ENCODE measurements at regions not wholly inside any gene's neighbourhood (a gene's known extent, or its start where the extent isn't known, plus 50 kb on each side); places are given as distances from the start of the nearest gene placed in this dataset.

GRCh38 chr7:16989811-16990413, 108.1 kb upstream of the AGR3 start (continued):
- TF ChIP-seq, protein P1, sequence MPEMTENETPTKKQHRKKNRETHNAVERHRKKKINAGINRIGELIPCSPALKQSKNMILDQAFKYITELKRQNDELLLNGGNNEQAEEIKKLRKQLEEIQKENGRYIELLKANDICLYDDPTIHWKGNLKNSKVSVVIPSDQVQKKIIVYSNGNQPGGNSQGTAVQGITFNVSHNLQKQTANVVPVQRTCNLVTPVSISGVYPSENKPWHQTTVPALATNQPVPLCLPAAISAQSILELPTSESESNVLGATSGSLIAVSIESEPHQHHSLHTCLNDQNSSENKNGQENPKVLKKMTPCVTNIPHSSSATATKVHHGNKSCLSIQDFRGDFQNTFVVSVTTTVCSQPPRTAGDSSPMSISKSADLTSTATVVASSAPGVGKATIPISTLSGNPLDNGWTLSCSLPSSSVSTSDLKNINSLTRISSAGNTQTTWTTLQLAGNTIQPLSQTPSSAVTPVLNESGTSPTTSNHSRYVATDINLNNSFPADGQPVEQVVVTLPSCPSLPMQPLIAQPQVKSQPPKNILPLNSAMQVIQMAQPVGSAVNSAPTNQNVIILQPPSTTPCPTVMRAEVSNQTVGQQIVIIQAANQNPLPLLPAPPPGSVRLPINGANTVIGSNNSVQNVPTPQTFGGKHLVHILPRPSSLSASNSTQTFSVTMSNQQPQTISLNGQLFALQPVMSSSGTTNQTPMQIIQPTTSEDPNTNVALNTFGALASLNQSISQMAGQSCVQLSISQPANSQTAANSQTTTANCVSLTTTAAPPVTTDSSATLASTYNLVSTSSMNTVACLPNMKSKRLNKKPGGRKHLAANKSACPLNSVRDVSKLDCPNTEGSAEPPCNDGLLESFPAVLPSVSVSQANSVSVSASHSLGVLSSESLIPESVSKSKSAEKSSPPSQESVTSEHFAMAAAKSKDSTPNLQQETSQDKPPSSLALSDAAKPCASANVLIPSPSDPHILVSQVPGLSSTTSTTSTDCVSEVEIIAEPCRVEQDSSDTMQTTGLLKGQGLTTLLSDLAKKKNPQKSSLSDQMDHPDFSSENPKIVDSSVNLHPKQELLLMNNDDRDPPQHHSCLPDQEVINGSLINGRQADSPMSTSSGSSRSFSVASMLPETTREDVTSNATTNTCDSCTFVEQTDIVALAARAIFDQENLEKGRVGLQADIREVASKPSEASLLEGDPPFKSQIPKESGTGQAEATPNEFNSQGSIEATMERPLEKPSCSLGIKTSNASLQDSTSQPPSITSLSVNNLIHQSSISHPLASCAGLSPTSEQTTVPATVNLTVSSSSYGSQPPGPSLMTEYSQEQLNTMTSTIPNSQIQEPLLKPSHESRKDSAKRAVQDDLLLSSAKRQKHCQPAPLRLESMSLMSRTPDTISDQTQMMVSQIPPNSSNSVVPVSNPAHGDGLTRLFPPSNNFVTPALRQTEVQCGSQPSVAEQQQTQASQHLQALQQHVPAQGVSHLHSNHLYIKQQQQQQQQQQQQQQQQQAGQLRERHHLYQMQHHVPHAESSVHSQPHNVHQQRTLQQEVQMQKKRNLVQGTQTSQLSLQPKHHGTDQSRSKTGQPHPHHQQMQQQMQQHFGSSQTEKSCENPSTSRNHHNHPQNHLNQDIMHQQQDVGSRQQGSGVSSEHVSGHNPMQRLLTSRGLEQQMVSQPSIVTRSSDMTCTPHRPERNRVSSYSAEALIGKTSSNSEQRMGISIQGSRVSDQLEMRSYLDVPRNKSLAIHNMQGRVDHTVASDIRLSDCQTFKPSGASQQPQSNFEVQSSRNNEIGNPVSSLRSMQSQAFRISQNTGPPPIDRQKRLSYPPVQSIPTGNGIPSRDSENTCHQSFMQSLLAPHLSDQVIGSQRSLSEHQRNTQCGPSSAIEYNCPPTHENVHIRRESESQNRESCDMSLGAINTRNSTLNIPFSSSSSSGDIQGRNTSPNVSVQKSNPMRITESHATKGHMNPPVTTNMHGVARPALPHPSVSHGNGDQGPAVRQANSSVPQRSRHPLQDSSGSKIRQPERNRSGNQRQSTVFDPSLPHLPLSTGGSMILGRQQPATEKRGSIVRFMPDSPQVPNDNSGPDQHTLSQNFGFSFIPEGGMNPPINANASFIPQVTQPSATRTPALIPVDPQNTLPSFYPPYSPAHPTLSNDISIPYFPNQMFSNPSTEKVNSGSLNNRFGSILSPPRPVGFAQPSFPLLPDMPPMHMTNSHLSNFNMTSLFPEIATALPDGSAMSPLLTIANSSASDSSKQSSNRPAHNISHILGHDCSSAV (CRISPR knock-in tag; IDR thresholded peaks at IDR 0.05; ENCODE audit: borderline replicate concordance) = no peak
- TF ChIP-seq ZNF891 (CRISPR knock-in tag; IDR thresholded peaks at IDR 0.05) (no peak), MXD1 (CRISPR knock-in tag; IDR thresholded peaks at IDR 0.05) (no peak), SATB2 (CRISPR knock-in tag; IDR thresholded peaks at IDR 0.05) (0 out of 2 replicates have a peak, but pooled peaks have one; percentile 58), FOXM1 (CRISPR knock-in tag; IDR thresholded peaks at IDR 0.05) (no peak; the same call in 1 of the 2 replicates), ZNF207 (IDR thresholded peaks at IDR 0.05; ENCODE audit: borderline replicate concordance) (no peak), ZFP90 (CRISPR knock-in tag; IDR thresholded peaks at IDR 0.05; ENCODE audit: borderline replicate concordance) (peak; percentile 62; the same call in 1 of the 2 replicates), NONO (IDR thresholded peaks at IDR 0.05) (no peak), NONO (CRISPR knock-in tag; conservative IDR thresholded peaks at IDR 0.05) (peak; percentile 64; the same call in 1 of the 2 replicates), JUNB (CRISPR knock-in tag; IDR thresholded peaks at IDR 0.05; ENCODE audit: borderline replicate concordance) (peak; percentile 36; the same call in 1 of the 2 replicates), ZNF124 (CRISPR knock-in tag; IDR thresholded peaks at IDR 0.05) (peak; percentile 86; the same call in 1 of the 2 replicates), ZNF12 (CRISPR knock-in tag; IDR thresholded peaks at IDR 0.05) (peak; percentile 77; the same call in 1 of the 2 replicates), TP53 (CRISPR knock-in tag; conservative IDR thresholded peaks at IDR 0.05) (0 out of 2 replicates have a peak, but pooled peaks have one; percentile 87), SSRP1 (CRISPR knock-in tag; IDR thresholded peaks at IDR 0.05) (peak; percentile 81; the same call in 1 of the 2 replicates), ZNF609 (CRISPR knock-in tag; IDR thresholded peaks at IDR 0.05; ENCODE audit: borderline replicate concordance) (peak; percentile 94)
- TF ChIP-seq, protein P2, sequence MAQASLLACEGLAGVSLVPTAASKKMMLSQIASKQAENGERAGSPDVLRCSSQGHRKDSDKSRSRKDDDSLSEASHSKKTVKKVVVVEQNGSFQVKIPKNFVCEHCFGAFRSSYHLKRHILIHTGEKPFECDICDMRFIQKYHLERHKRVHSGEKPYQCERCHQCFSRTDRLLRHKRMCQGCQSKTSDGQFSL (CRISPR knock-in tag; IDR thresholded peaks at IDR 0.05) = 0 out of 2 replicates have a peak, but pooled peaks have one; percentile 17

All from HepG2 (cell line).